GM19452 (cell line): ENCODE measurements at regions not wholly inside any gene's neighbourhood (a gene's known extent, or its start where the extent isn't known, plus 50 kb on each side); places are given as distances from the start of the nearest gene placed in this dataset.

Experiments
- ATAC-seq: cut with Tn5 transposase; IDR thresholded peaks from one replicate; pipeline ENCODE4 v1.9.1; 2021; ENCODE audit not compliant: unreplicated experiment

- no peak for ATAC-seq
Measured at GRCh38 chr19:29292153-29292552, 79.2 kb upstream of the UQCRFS1 start.

- ATAC-seq = no peak
Measured at GRCh38 chr19:29292562-29292961, 79.6 kb upstream of the UQCRFS1 start.

GRCh38 chr19:29293292-29293691, 80.3 kb upstream of the UQCRFS1 start:
- ATAC-seq = no peak

- ATAC-seq = no peak
Measured at GRCh38 chr19:29293736-29294342, 80.9 kb upstream of the UQCRFS1 start.

- ATAC-seq = no peak
Measured at GRCh38 chr19:29294343-29294811, 81.4 kb upstream of the UQCRFS1 start.

- ATAC-seq = no peak
Measured at GRCh38 chr19:29295285-29295684, 82.3 kb upstream of the UQCRFS1 start.

- no peak for ATAC-seq
Measured at GRCh38 chr19:29297381-29297780, 84.4 kb upstream of the UQCRFS1 start.

- ATAC-seq = no peak
Measured at GRCh38 chr19:29299416-29300380, 86.7 kb upstream of the UQCRFS1 start.

GRCh38 chr19:29302002-29302928, 89.3 kb upstream of the UQCRFS1 start:
- no peak for ATAC-seq

- no peak for ATAC-seq
Measured at GRCh38 chr19:29303069-29303718, 90.2 kb upstream of the UQCRFS1 start.

- ATAC-seq = no peak
Measured at GRCh38 chr19:29303719-29304090, 90.8 kb upstream of the UQCRFS1 start.

- ATAC-seq = no peak
Measured at GRCh38 chr19:29305268-29305667, 92.3 kb upstream of the UQCRFS1 start.

- no peak for ATAC-seq
Measured at GRCh38 chr19:29308977-29309590, 96.1 kb upstream of the UQCRFS1 start.

- ATAC-seq = no peak
Measured at GRCh38 chr19:29309637-29310036, 96.7 kb upstream of the UQCRFS1 start.

GRCh38 chr19:29311191-29311790, 98.3 kb upstream of the UQCRFS1 start:
- no peak for ATAC-seq

GRCh38 chr19:29315556-29316190, 102.7 kb upstream of the UQCRFS1 start:
- ATAC-seq = no peak

GRCh38 chr19:29318581-29318980, 105.6 kb upstream of the UQCRFS1 start:
- no peak for ATAC-seq

- no peak for ATAC-seq
Measured at GRCh38 chr19:29320086-29320485, 107.1 kb upstream of the UQCRFS1 start.

- ATAC-seq = no peak
Measured at GRCh38 chr19:29320618-29321017, 107.7 kb upstream of the UQCRFS1 start.
